ENCODE measurements at regions not wholly inside any gene's neighbourhood (a gene's known extent, or its start where the extent isn't known, plus 50 kb on each side); places are given as distances from the start of the nearest gene placed in this dataset.

- TF ChIP-seq POLR2A (IDR thresholded peaks at IDR 0.05) (no peak), EP300 (IDR thresholded peaks at IDR 0.05) (no peak), CTCF (IDR thresholded peaks at IDR 0.05) (no peak), POLR2AphosphoS5 (IDR thresholded peaks at IDR 0.05) (no peak)
These were observed 214.6 kb upstream of the POU5F2 start for GRCh38 chr5:93956006-93956405.
